Fibroblast of skin of right quadriceps (primary cell): ENCODE measurements at regions not wholly inside any gene's neighbourhood (a gene's known extent, or its start where the extent isn't known, plus 50 kb on each side); places are given as distances from the start of the nearest gene placed in this dataset.

Experiments used
- DNase-seq: peaks from one replicate; pipeline ENCODE4 v3.0.0-alpha.2; 2013

- DNase-seq, result no peak
These were observed 115.8 kb upstream of the SERTAD2 start for GRCh38 chr2:64769392-64770044.

- DNase-seq, result peak; percentile 28
These were observed 116.5 kb upstream of the SERTAD2 start for GRCh38 chr2:64770137-64770780.

- peak; percentile 93 for DNase-seq
These were observed 117.1 kb upstream of the SERTAD2 start for GRCh38 chr2:64770781-64771334.

GRCh38 chr2:64771737-64772136 lies 118.0 kb upstream of the SERTAD2 start:
- no peak for DNase-seq

GRCh38 chr2:64773461-64774118 lies 119.9 kb upstream of the SERTAD2 start:
- no peak for DNase-seq

GRCh38 chr2:64777841-64778240 lies 124.1 kb upstream of the SERTAD2 start:
- DNase-seq, result no peak

- peak; percentile 93 for DNase-seq
These were observed 125.5 kb upstream of the SERTAD2 start for GRCh38 chr2:64779117-64779690.

GRCh38 chr2:64780041-64780440 lies 126.3 kb upstream of the SERTAD2 start:
- DNase-seq, result peak; percentile 15

- DNase-seq, result peak; percentile 48
These were observed 128.1 kb upstream of the SERTAD2 start for GRCh38 chr2:64781711-64782390.

GRCh38 chr2:64784168-64785061 lies 130.7 kb upstream of the SERTAD2 start:
- DNase-seq, result no peak

GRCh38 chr2:64785245-64785644 lies 131.5 kb upstream of the SERTAD2 start:
- no peak for DNase-seq

- DNase-seq, result no peak
These were observed 132.8 kb upstream of the SERTAD2 start for GRCh38 chr2:64786343-64787018.

GRCh38 chr2:64787019-64787365 lies 133.3 kb upstream of the SERTAD2 start:
- no peak for DNase-seq

- no peak for DNase-seq
These were observed 134.0 kb upstream of the SERTAD2 start for GRCh38 chr2:64787698-64788097.

- no peak for DNase-seq
These were observed 136.0 kb upstream of the SERTAD2 start for GRCh38 chr2:64789466-64790320.

GRCh38 chr2:64792300-64792699 lies 138.6 kb upstream of the SERTAD2 start:
- DNase-seq, result no peak

- peak; percentile 27 for DNase-seq
These were observed 139.4 kb upstream of the SERTAD2 start for GRCh38 chr2:64792995-64793639.

- no peak for DNase-seq
These were observed 140.0 kb upstream of the SERTAD2 start for GRCh38 chr2:64793701-64794100.

- no peak for DNase-seq
These were observed 140.8 kb upstream of the SERTAD2 start for GRCh38 chr2:64794426-64794995.
